ENCODE measurements at regions not wholly inside any gene's neighbourhood (a gene's known extent, or its start where the extent isn't known, plus 50 kb on each side); places are given as distances from the start of the nearest gene placed in this dataset.
"Not testable (repeated sequence)": the region's sequence is repeated elsewhere in the genome, so short reads cannot be mapped to it uniquely, and the experiment has no call there.

DNA sequence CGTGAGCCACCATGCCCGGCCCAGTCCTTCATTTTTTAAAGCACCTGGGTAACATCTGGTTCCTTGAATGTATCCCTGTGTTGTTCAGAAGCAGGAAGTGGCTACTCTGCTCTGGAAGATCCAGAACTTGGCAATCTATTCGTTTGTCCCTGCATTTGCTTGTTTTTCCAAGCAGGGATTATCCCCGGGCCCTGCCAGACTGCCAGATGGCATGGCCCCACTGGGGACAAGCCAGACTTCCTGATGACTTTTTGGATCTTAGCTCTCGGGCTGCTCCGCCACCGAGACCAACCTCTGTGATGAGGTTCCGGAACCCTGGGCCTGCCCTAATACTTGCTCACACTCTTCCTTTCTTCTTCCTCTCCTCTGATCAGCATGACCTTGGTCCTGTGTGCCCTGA, 496.7 kb downstream of the TYW1 start:
- peaks cover 0 to 6% (median 0%) of the 10 kb centered on the region in 9 donors for H3K27me3 ChIP-seq
- DNase-seq (no peak), ATAC-seq (no peak)
- H3K36me3 ChIP-seq, result no peaks in the 10 kb centered on the region
- no peak overlapping the region for H3K4me3 ChIP-seq
- no peak for TF ChIP-seq POLR2A (IDR thresholded peaks at IDR 0.05)
- no peak for TF ChIP-seq CTCF (IDR thresholded peaks at IDR 0.05)
- H3K4me1 ChIP-seq, result no peaks in the 10 kb centered on the region
- H3K9me3 ChIP-seq, result peaks cover 0 to 13% (median 0%) of the 10 kb centered on the region in 12 donors
- H3K27ac ChIP-seq, result no peak overlapping the region
- intact Hi-C loops (cut with DNase I), result no loop called here
- 76 to 79% (median 77%) methylated on average over 8 of the region's 8 CpGs for WGBS, 4 donors

- Histone ChIP-seq H3K27me3 (peaks cover 0 to 6% (median 0%) of the 10 kb centered on the region in 9 donors), H3K27ac (no peak overlapping the region)
Observed at GRCh38 chr7:67496589-67496988, 500.0 kb downstream of the TYW1 start.

DNA sequence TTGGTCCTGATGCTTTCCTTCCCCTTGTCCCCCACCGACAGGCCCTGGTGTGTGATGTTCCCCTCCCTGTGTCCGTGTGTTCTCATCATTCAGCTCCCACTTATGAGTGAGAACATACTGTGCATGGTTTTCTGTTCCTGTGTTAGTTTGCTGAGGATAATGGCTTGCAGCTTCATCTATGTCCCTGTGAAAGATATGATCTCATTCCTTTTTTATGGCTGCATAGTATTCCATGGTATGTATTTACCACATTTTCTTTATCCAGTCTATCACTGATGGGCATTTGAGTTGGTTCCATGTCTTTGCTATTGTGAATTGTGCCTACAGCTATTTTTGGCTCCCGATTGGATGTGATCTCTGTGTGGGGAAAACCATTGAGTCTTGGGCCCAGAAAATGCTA, 501.3 kb downstream of the TYW1 start:
- H3K4me3 ChIP-seq; H3K27ac ChIP-seq; intact Hi-C loops (cut with DNase I); ATAC-seq; H3K27me3 ChIP-seq; DNase-seq; H3K4me1 ChIP-seq; H3K9me3 ChIP-seq; H3K36me3 ChIP-seq: not testable (repeated sequence)
- 76 to 94% (median 86%) methylated on average over 3 of the region's 3 CpGs for WGBS, 4 donors

More at GRCh38 chr7:67496589-67496988, 500.0 kb downstream of the TYW1 start:
- H3K4me1 ChIP-seq, result no peaks in the 10 kb centered on the region
- H3K4me3 ChIP-seq, result no peak overlapping the region
- H3K9me3 ChIP-seq, result peaks cover 0 to 12% (median 0%) of the 10 kb centered on the region in 12 donors
- no peak for DNase-seq
- intact Hi-C loops (cut with DNase I), result no loop called here
- TF ChIP-seq POLR2A (IDR thresholded peaks at IDR 0.05), result no peak
- no peak for TF ChIP-seq CTCF (IDR thresholded peaks at IDR 0.05)
- ATAC-seq, result no peak
- 82 to 83% (median 83%) methylated on average over 7 of the region's 7 CpGs for WGBS, 4 donors
- no peaks in the 10 kb centered on the region for H3K36me3 ChIP-seq

- intact Hi-C loops (cut with DNase I), result no loop called here
- no peak overlapping the region for H3K27ac ChIP-seq
- H3K9me3 ChIP-seq, result peaks cover 0 to 15% (median 0%) of the 10 kb centered on the region in 12 donors
- WGBS, 4 donors, result 43 to 87% (median 54%) methylated on average over 3 of the region's 3 CpGs
- H3K4me3 ChIP-seq, result no peak overlapping the region
- no peaks in the 10 kb centered on the region for H3K36me3 ChIP-seq
- TF ChIP-seq POLR2A (IDR thresholded peaks at IDR 0.05), result no peak
- TF ChIP-seq CTCF (IDR thresholded peaks at IDR 0.05), result no peak
- DNase-seq (no peak), ATAC-seq (no peak)
- H3K4me1 ChIP-seq, result no peaks in the 10 kb centered on the region
- H3K27me3 ChIP-seq, result no peaks in the 10 kb centered on the region
Observed at GRCh38 chr7:67502929-67503328, 506.3 kb downstream of the TYW1 start.

DNA sequence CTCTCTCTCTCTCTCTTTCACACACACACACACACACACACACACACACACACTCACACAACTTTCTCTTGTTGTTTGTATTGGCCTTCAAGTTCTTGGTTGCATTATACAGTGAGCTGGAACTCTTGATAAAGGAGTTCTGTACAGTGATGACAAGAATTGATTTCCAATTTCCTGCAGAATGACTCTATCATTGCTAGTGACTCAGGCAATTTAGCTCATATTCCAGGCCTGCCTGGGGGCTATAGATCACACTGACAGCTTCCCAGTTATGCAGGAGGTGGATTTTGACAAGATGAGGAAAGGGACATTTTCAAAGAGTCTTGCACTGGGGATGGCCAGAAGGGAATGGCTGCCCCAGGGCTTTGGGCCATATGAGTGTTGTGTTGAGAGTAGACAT, 508.8 kb downstream of the TYW1 start:
- Histone ChIP-seq H3K27me3 (no peaks in the 10 kb centered on the region), H3K4me3 (no peak overlapping the region), H3K9me3 (peaks cover 0 to 13% (median 0%) of the 10 kb centered on the region in 12 donors), H3K36me3 (no peaks in the 10 kb centered on the region), H3K4me1 (no peaks in the 10 kb centered on the region), H3K27ac (no peak overlapping the region)
- no peak for DNase-seq
- no peak for ATAC-seq
- TF ChIP-seq POLR2A (IDR thresholded peaks at IDR 0.05), result no peak
- no peak for TF ChIP-seq CTCF (IDR thresholded peaks at IDR 0.05)
- intact Hi-C loops (cut with DNase I), result no loop called here
